ENCODE measurements at regions not wholly inside any gene's neighbourhood (a gene's known extent, or its start where the extent isn't known, plus 50 kb on each side); places are given as distances from the start of the nearest gene placed in this dataset.
"Not testable (repeated sequence)": the region's sequence is repeated elsewhere in the genome, so short reads cannot be mapped to it uniquely, and the experiment has no call there.

GRCh38 chr5:15334551-15335266, 165.3 kb upstream of the FBXL7 start:
- DNase-seq (ENCODE audit: low spot score): no peak

GRCh38 chr5:15333091-15333490, 166.9 kb upstream of the FBXL7 start:
- no peak for DNase-seq (ENCODE audit: low spot score)

- DNase-seq (ENCODE audit: low spot score): no peak
Observed at GRCh38 chr5:15326932-15327331, 173.0 kb upstream of the FBXL7 start.

GRCh38 chr5:15326471-15326870, 173.5 kb upstream of the FBXL7 start:
- no peak for DNase-seq (ENCODE audit: low spot score)

- DNase-seq (ENCODE audit: low spot score): no peak
Observed at GRCh38 chr5:15322421-15322820, 177.6 kb upstream of the FBXL7 start.

- DNase-seq (ENCODE audit: low spot score): no peak
Observed at GRCh38 chr5:15321776-15322175, 178.2 kb upstream of the FBXL7 start.

- peak; percentile 27 for DNase-seq (ENCODE audit: low spot score)
Observed at GRCh38 chr5:15320871-15321270, 179.1 kb upstream of the FBXL7 start.

GRCh38 chr5:15304914-15305834, 194.8 kb upstream of the FBXL7 start:
- DNase-seq (ENCODE audit: low spot score): no peak

GRCh38 chr5:15304066-15304731, 195.8 kb upstream of the FBXL7 start:
- no peak for DNase-seq (ENCODE audit: low spot score)

GRCh38 chr5:15300141-15300540, 199.8 kb upstream of the FBXL7 start:
- DNase-seq (ENCODE audit: low spot score): no peak

GRCh38 chr5:15290953-15291352, 209.0 kb upstream of the FBXL7 start:
- DNase-seq (ENCODE audit: low spot score): no peak

GRCh38 chr5:15286650-15287049, 213.3 kb upstream of the FBXL7 start:
- DNase-seq (ENCODE audit: low spot score): peak; percentile 30

- DNase-seq (ENCODE audit: low spot score): peak; percentile 2
Observed at GRCh38 chr5:15285901-15286583, 213.9 kb upstream of the FBXL7 start.

- DNase-seq (ENCODE audit: low spot score): no peak
Observed at GRCh38 chr5:15284706-15285105, 215.3 kb upstream of the FBXL7 start.

GRCh38 chr5:15283076-15283475, 216.9 kb upstream of the FBXL7 start:
- no peak for DNase-seq (ENCODE audit: low spot score)

GRCh38 chr5:15282611-15283010, 217.4 kb upstream of the FBXL7 start:
- no peak for DNase-seq (ENCODE audit: low spot score)

- DNase-seq (ENCODE audit: low spot score): not testable (repeated sequence)
Observed at GRCh38 chr5:15271596-15271995, 228.4 kb upstream of the FBXL7 start.

- no peak for DNase-seq (ENCODE audit: low spot score)
Observed at GRCh38 chr5:15267966-15268365, 232.0 kb upstream of the FBXL7 start.

GRCh38 chr5:15266841-15267240, 233.1 kb upstream of the FBXL7 start:
- no peak for DNase-seq (ENCODE audit: low spot score)

GRCh38 chr5:15266229-15266628, 233.8 kb upstream of the FBXL7 start:
- DNase-seq (ENCODE audit: low spot score): no peak

GRCh38 chr5:15263942-15264341, 236.0 kb upstream of the FBXL7 start:
- DNase-seq (ENCODE audit: low spot score): no peak

GRCh38 chr5:15263406-15263805, 236.6 kb upstream of the FBXL7 start:
- DNase-seq (ENCODE audit: low spot score): no peak
